Lower leg skin (tissue), 3 donors: ENCODE measurements at regions not wholly inside any gene's neighbourhood (a gene's known extent, or its start where the extent isn't known, plus 50 kb on each side); places are given as distances from the start of the nearest gene placed in this dataset.

Experiments used
- CTCF ChIP-seq, 3 donors: fragments of 450-650 bp; IDR thresholded peaks; one replicate each; pipeline ENCODE4 v1.5.1; 2016; ENCODE audit warnings: antibody characterized with exemption in 3 of 3, mild to moderate bottlenecking in 3 of 3, moderate library complexity in 2 of 3
- POLR2A ChIP-seq, 2 donors: fragments of 450-650 bp; IDR thresholded peaks; one replicate each; pipeline ENCODE4 v1.6.1; 2016 to 2017; ENCODE audit warnings: antibody characterized with exemption in 2 of 2, mild to moderate bottlenecking in 1 of 2, moderate library complexity in 1 of 2

DNA sequence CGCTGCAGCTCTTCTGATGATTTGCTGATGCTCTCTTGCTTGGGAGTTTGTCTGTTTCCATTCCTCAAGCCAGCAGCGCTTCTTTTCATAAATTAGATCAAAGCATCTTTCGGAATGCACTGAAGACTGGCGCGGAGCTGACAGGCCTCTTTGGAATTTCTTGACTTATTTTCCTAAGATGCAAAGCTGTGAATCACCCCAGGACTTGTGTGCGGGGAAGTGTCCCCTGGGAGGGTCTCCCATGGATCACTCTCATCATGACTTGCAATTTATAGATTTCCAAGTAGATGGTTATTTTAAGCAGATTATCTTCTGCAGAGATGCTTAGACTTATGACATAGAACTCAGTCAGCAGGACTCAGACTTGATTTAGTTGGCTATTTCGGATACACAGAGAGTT, 467.2 kb downstream of the TCERG1L start:
- no peak for TF ChIP-seq CTCF (IDR thresholded peaks at IDR 0.05)
- no peak for TF ChIP-seq POLR2A (IDR thresholded peaks at IDR 0.05)
